COLO668 (cell line): ENCODE measurements at regions not wholly inside any gene's neighbourhood (a gene's known extent, or its start where the extent isn't known, plus 50 kb on each side); places are given as distances from the start of the nearest gene placed in this dataset.
A peak's percentile ranks its signal among the peaks of the same experiment; 100 is the strongest.

Experiments
- DNase-seq: peaks from one replicate; lab custom pipeline; 2025; ENCODE audit not compliant: unreplicated experiment; lab: John Stamatoyannopoulos, UW

DNA sequence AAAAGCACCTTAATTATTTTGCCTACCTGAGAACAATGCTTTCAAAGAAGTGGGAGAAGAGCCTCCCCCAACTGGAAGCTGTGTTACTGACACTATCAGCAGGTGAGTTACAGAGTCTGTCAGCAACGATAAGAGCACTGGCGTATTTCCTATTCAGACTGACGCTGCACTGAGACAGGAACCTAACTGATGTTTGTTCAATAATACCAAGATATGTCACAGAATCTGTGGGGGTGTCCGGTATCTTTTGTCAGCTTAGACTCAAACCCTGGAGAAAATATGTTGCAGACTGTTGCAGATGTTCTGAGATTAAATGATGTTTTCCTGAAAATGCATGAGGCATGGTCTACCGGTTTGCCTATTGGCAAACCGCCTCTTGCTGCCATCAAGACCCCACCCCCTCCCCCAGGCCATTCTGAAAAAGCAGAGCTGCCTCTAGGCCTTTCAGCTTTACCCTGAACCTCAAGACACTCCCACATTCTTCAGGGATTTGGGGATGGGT is 115.2 kb upstream of the KIT start:
- DNase-seq: no peak

DNA sequence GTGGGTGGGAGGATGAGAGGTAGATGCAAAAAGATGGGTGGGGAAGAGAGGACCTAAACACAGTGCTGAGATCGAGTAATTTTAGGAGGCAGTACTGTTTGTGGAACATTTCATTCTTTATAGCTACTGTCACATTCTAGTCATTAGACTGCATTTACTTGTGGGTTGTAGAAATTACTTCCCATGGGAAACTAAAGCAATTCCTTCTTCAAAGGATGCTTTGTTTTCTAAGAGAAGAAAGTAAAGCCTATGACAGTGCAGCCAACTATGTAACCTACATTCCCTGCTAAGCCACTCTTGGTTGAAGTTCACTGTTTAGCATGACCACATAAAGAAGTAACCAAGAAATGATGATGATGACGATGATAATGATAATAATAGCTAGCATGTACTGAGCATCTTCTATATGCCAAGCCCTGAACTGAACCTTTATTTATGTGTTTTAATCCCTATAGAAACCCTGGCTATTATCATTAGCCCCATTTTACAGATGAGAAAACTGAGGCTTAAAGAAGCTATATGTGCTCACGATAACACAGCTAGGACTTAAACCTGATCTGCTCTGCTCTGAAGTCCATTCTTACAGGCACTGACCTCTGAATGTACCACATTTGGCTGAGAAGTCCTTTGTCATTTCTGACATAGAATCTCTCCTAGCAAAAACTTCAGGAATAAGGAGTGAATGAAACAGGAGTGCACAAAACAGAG is 114.5 kb upstream of the KIT start:
- no peak for DNase-seq

DNA sequence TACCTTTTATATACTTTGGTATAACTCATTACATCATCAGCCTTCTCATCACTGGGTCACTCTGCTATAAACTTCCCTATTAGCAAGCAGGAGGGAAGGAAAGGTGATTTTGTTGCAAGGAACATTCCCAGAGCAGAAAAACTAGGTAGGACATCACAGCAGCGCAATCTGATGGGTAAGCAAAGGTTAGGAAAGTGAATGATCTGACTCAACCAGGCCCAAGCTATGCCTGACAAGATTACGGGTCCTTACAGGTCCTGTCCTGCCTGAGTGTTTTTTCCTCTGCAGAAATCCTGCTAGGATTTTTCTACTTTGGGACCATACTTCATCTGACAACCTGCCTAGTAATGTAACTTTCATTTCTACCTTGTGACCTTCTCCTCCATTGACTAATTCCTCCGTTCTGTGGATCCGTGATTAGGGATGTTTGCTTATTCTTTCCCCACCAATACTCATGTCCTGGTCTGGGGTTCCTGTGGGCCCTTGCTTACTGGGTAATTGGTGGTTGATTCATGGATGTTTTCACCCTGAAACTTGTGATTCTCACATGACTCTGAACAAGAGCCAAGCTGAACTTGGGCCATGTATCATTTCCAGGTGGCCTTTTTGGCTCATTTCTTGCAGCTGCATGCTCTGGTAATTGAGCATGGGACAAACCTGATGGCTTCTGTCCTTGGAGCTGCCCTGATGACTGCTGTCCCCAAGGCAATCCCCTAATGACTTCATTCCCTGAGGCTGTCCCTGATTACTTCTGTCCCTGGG is 111.9 kb upstream of the KIT start:
- no peak for DNase-seq

DNA sequence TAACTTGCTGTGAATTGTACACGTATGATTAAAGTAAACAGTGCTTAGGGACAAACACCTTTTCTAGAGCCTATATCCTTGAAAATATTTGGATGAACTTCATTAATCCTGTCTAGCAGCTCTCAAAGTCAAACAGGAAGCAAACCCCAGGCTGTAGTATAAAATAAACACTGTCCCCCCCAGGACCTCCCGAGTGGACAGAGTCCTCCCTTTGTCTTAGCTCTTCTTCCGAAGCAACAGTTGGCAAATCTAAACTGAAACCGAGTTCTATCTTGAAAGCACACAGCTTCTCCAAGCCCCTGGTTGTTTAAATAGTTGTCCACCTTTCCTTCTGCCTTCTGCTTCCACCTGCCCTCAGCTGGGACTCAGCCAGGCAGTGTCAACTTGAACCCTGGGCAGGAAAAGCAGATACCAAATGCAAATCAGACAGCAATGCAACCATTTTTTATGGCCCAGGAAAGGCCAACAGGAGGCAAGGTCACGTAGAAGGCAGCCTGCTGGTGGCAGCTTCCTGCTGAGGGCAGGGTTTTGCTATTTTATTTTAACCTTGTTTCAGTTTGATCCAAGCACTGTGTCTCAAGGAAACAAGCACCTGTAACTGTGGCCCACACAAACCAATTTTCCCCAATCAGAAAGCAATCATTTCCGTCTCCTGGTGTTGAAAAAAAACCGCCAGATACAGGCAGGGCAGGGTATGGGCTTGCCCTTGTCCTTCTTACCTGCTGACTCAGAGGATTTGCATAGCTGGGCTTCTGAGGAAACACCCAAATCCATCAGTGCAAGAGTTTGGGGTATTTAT is 110.3 kb upstream of the KIT start:
- DNase-seq: peak; percentile 33

DNA sequence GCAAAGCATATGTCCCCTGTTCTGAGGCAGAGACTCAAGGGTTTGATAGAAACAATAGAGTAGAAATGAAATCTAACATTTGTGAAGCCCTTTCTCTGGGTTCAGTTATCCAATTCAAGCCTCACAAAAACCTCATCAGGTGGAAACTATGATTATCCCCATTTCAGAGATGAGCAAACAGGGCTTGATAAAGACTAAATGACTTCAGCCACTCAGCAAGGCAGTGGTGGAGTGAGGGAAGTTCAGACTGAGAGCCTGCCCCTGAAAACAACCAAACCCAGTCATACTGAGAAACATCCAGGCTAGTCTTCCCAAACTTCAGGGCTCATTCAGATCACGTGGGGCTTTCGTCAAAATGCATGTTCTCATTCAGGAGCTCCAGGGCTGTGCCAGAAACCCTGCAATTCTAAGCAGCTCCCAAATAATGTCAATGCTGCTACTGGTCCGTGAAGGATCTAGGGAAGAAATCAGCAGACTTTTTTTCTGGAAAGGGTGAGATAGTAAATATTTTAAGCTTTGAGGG is 109.6 kb upstream of the KIT start:
- DNase-seq: no peak

DNA sequence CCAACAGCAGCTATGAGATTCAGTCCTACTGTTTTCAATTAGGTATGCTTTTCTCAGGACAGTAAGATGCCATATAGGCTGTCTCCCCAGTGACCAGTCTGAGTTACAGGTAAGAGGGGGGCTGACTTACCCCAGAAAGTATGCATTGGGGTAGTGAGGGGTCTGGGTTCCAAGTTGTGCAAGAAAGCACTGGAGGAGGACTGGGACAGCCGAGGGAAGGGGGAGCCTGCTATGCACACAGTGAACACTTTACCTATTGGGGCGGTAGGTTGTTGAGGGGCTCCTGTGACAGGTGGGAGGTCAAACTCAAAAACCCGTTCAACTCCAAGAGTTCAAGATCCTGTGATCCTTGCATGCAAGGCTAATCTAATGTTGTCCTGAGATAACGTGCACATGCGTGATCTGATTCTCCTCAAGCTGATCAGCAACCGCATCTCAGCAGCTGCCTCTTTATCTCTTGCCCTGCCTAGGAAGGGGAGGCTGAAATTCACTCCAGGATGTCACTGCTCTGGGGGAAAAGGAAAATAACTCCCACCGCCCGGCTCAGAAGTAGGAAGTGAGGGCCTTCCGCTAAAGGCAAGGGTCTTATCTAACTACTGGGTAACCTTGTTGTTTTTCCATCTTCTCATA is 108.8 kb upstream of the KIT start:
- no peak for DNase-seq

DNA sequence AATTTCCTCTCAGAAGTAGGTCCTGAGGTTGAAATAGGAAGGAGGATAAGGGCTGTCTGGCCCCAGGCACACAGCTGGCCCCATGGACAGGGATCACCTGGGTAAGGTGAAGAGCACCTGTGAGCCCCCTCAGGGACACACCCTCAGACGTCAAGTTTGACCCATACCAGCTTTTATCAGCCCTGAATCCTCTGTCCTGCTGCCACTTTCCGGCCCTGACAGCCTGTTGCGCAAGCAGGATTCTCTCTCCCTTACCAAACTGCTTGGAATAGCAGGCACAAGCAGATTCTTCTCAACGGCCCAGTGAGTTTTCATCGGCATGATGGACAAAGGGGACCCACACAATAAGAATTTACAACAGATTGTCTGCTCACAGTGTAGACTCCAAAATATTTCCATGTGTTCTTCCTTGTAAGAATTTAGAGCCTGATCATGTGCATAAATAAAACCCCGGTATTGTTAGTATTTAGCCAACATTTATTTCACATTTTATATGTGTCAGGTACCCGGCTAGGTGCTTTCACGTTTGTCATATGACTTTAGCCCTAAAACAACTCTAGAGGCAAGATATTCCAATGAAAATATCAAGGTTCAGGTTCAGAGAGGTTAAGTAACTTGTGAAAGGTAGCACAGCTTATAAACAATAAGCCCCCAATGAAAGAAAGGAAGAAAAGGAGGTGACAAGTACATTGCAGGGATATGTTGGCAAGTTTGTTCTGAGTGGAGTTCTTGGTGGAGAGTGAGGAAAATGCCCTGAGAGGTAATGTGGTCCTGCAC is 107.2 kb upstream of the KIT start:
- no peak for DNase-seq

DNA sequence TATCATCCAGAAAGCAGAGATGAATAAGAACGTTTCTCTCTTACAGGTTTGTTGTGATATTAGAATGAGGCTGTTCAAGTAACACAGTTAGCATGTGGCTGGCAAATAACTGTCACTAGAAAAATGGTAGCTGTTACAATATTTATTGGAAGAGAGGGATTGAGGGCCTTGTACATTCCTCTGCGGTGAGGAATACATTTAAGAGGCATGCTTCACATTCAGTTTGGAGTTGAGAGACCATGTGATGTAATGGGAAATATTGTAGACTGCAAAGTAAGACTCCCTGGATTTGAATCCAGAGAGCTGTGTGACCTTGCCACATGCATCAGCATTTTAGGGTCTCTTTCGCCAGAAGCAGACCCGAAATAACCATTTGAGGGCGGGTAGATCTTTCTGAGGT is 104.8 kb upstream of the KIT start:
- no peak for DNase-seq

DNA sequence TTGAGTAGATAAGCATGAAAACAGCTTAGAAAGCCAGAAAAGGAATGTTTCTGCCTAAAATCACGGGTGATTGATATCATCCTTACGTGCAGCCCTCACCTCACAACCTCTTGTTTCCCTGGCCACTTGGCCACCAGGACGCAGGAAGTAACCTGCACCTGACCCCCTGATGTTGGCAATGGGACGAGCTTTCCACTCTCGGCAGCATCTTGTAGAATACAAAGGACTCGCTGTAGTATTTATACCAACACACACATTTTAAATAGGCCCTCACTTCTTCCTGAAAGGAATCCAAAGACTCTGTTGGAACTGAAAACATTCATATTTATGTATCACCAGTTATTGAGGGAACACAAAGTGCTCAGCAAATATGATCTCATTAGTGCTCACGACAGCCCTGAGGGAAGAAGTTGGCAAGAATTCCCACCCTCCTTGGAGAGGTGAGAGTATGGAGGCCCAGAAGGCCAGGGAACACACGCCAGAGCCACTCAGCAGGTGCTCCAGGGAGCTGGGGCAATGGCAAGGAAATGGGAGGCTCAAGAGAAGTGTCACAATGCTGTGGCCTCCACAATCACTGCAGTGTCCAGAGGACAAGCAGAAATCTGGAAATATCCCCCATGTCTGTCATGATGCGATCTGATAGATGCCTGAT is 103.3 kb upstream of the KIT start:
- DNase-seq: no peak

DNA sequence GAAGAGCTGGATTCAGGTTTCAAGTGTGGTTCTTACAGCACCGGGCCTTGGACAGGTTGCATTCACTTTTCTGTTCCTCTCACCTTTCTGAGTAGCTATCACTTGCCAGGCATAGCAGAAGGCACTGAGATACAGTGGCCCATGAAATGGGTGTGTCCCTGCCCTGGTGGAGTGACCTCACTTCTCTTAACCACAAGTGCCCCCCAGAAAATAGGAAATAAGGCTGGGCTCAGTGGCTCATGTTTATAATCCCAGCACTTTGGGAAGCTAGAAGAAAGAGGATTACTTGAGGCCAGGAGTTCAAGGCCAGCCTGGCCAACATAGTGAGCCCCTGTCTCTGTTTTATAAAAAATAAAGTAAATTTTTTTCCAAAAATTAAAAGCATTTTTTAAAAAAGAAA is 101.7 kb upstream of the KIT start:
- DNase-seq: no peak

DNA sequence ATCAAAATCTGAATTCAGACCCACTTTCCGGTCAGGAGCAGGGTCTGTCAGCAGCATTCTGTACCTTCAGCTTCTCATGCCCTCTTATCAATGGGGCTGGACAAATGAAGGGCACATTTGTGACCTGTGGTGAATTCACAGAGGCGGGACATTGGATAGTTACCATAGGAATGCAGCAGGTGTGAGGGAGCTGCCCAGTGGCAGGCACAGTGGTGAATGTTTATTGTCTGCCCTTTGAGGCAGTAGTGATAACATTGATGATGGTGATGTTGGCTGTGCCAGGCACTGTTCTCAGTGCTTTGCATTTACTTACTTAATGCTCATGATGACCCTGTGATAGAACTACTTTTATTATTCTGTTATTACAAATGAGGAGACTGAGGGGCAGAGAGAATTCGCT is 101.2 kb upstream of the KIT start:
- DNase-seq: peak; percentile 3

DNA sequence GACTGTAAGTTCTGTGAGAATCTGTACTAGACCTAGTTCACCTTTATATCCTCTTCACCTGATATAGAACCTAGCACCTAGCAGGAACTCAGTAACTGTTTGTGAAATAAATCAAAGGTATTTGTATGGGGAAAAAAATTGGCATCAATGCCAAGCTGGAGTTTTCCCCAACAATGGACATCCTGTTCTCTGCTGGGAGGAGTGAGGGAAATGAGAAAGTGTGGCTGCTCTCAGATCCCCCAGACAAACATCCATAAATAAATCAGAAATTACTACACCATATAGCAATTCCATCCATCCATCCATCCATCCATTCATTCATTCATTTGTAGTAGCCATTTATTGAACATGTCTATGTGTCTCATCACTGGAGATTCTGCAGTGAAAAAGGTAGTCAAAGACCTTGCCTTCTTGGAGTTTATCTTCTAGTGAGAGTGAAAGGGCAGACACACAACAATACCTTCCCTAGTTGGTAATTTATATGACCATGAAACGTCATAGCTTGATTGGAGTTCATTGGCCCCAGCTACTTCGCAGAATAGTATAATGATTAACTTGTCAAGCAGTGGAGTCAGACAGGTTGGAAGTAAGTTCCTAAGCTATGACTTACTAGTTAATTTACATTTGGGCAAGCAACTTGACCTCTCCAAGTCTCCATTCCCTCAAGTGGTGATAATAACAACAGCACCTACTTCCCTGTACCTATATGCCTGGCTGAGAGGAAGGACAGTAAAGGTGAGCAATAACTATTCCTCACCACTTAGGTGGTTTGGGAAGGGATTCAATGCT is 98.7 kb upstream of the KIT start:
- no peak for DNase-seq

DNA sequence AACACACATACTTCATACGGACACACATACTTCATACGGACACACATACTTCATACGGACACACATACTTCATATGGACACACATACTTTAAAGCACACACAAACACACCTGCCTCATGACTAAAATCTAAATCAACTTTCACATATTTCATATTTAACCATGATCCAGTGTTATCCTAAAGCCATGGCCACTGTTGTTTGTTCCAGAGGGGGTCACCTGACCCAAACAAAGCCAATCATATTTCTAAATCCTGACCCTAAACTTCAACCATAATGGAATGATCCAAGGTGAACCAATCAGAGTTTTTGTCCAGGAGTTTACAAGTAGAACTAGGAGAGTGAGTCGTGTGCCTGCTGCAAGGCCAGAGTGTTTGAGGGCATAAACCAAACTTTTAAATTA is 97.2 kb upstream of the KIT start:
- no peak for DNase-seq

DNA sequence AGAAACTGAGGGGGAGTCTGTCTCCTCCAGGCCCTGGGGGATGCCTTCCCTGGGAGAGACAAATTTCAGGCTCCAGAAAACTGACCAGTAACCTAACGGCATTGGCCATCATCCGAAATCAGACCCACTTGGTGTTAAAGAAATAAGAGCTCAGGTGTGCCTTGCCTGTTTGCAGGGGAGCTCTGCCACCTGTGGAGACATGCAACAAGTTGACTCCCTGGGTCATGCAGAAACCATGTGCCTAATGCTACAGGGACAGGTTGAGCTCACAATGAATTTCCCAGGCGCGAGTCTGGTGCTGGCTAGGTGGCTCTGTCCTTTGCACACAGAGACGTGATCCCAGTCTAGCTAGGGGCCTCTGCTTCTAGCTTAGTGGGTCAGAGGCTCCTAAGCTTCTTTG is 95.8 kb upstream of the KIT start:
- no peak for DNase-seq

DNA sequence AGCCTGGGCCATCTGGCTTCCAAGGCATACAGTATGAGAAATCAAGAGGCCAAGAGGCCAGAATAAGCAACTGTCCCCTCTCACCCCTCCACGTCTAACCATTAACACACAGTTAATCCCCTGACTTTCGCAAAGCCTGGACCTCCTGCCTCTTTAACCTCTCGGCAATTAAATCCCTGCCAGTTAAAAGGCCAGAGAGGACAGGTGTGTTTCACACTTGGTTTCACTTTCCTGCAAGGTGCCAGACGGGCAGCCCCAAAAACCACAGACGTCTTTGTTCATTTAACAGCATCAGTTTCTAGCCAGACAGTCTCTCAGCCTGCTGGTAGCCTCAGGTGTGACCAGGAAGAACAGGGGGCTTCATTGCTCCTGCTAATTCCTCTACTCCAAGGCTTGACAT is 91.1 kb upstream of the KIT start:
- peak; percentile 53 for DNase-seq

DNA sequence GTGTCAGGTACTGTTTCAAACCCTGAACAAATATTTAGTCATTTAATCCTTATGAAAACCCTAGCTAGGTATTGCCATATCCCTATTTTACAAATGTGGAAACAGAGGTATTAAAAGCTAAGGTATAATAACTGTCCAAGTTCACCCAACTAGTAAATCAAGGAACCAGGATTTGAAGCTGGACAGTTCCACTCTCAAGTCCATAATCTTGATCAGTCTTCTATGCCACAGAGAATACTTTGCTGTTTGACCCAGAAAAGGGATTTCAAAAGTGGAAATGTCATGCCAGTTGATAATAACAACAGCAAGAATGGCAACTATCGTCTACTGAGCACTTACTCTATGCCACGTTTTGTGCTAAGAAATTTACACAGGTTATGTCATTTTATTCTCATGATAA is 90.4 kb upstream of the KIT start:
- DNase-seq: no peak

DNA sequence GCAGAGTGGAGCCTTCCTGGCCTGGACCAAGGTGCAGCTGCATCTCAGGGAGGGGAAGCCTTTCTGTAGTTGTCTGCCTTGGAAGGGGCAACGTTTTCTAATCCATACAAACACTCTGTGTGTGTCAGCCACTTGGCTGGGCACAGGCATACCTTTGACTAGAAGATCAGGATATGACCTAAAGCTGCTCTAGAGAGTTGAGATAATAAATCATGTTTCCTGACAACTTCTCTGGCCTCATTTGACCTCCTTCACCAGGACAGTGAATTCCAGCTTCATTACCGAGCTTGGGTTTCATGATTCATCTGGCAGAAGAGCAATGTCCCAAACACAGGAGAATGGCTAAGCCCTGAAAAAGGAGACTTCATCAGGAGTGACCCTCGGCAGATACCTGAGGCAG is 89.6 kb upstream of the KIT start:
- DNase-seq: no peak

DNA sequence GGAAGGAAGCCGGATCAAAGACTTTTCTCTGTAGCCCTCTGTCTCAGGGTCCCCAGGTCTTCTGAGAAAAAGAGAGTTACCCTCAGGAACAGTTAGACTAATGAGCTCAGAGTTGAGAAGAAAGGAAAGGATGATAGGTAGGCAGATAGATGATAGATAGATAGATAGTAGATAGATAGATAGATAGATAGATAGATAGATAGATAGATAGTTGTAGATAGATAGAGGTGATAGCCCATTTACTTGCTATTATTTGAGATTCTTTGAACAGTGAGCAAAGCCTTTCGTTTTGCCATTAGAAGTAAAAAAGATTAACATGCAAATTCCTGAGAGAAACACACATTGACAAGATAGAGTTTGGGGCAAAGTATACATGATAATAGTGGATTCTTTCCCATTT is 86.9 kb upstream of the KIT start:
- DNase-seq: no peak
